Stimulated activated naive CD8-positive, alpha-beta T cell treated with anti-CD3 and anti-CD28 coated beads, Interleukin-15, amount 100 ng/mL, for 72 hours (primary cell): ENCODE measurements at regions not wholly inside any gene's neighbourhood (a gene's known extent, or its start where the extent isn't known, plus 50 kb on each side); places are given as distances from the start of the nearest gene placed in this dataset.
"Not testable (repeated sequence)": the region's sequence is repeated elsewhere in the genome, so short reads cannot be mapped to it uniquely, and the experiment has no call there.

ENCODE experiments used
- ATAC-seq: fragments of 150-1000 bp; cut with Tn5 transposase; 2 replicates; pipeline ENCODE4 v1.10.0; 2021; ENCODE audit warnings: mild to moderate bottlenecking, moderate library complexity
- DNase-seq, 2 donors: peaks; one replicate each; pipeline ENCODE4 v3.0.0; 2021 to 2022
- H3K27ac Mint-ChIP-seq, 2 donors: one replicate each; pipeline ENCODE4 v1.8.0; 2022; ENCODE audit warnings: mild to moderate bottlenecking in 2 of 2, mixed read lengths in 2 of 2, moderate library complexity in 2 of 2
- H3K27me3 Mint-ChIP-seq: one replicate; pipeline ENCODE4 v1.8.0; 2022; ENCODE audit warnings: mixed read lengths
- H3K4me1 Mint-ChIP-seq: one replicate; pipeline ENCODE4 v1.8.0; 2022; ENCODE audit warnings: mild to moderate bottlenecking, mixed read lengths
- H3K4me3 Mint-ChIP-seq, 2 donors: one replicate each; pipeline ENCODE4 v1.8.0; 2022; ENCODE audit warnings: mild to moderate bottlenecking in 2 of 2, mixed read lengths in 2 of 2, moderate library complexity in 1 of 2
- H3K9me3 Mint-ChIP-seq, 2 donors: one replicate each; pipeline ENCODE4 v1.8.0; 2022; ENCODE audit warnings: mixed read lengths in 2 of 2

DNA sequence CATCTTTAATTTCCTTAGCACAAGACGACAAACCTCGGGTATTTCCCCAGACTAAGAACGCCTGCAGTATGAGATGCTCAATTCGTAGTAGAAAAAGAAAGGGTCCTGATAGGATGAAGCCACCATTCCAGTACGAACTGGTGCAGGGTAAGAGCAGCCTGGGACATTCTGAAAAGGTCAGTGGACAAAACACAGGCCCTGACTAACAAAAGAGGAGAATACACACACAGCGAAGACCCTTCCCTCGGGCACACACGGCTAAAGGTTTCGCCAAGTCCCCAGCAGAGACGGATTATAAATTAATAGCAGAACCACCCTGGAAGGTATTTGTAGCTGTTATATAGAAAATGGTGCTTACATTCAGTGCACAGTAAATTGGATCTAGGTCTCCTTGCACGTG, 137.6 kb downstream of the SKIDA1 start:
- no peak for DNase-seq
- Mint-ChIP-seq H3K27me3 (no peaks in the 10 kb centered on the region), H3K4me3 (no peak overlapping the region), H3K4me1 (no peaks in the 10 kb centered on the region), H3K9me3 (no peaks in the 10 kb centered on the region), H3K27ac (no peak overlapping the region)
- no peak for ATAC-seq

DNA sequence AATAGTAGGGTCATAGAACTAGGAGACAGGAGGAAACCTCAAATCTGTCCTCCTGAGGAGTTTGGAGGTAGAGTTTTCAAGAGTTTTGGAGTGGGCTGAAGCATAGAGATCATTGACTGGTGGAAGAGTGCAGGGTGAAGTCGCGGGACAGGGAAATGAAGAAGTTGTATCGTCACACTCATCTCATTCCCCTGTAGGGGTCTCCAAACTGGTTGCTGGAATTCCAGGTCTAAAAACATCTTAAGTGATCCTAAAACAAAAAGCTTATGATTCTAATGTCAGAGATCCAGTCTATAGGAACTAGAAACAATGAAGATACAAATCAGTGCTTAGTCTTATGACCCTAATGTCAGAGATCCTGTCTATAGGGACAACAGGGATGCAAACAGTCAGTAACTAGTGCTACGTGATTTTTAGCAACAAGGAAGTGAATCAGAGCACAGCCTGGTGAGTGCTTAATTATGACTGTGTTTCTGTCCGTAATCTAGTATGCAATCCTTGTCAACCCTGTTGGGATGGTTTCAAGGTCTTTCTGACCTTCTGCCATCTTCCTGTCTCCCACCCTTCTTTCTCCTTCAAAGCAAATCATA, 139.4 kb downstream of the SKIDA1 start:
- ATAC-seq (no peak), DNase-seq (no peak)
- H3K9me3 Mint-ChIP-seq, result no peaks in the 10 kb centered on the region
- no peaks in the 10 kb centered on the region for H3K4me1 Mint-ChIP-seq
- no peak overlapping the region for H3K4me3 Mint-ChIP-seq
- no peak overlapping the region for H3K27ac Mint-ChIP-seq
- H3K27me3 Mint-ChIP-seq, result no peaks in the 10 kb centered on the region

DNA sequence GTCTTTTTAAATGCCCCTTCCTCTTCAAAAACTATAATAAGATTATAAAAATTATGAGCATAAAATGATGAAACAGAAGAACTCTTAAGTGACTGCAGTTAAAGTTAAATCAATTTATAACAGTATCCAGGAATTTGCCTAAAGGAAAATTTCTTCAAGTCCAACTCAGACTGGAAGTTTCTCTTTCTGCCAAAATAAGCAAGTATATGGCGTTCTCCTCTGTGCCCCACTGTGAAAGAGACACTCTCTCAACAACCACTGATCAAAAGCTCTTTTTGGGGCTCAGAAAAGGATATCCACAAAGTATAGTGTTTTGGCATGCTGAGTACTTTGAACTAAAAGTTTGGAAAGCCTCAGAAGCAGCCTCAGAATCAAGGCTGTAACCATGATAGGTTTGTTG, 139.9 kb downstream of the SKIDA1 start:
- no peaks in the 10 kb centered on the region for H3K4me1 Mint-ChIP-seq
- H3K27me3 Mint-ChIP-seq, result no peaks in the 10 kb centered on the region
- DNase-seq (no peak), ATAC-seq (no peak)
- no peak overlapping the region for H3K4me3 Mint-ChIP-seq
- no peak overlapping the region for H3K27ac Mint-ChIP-seq
- no peaks in the 10 kb centered on the region for H3K9me3 Mint-ChIP-seq

DNA sequence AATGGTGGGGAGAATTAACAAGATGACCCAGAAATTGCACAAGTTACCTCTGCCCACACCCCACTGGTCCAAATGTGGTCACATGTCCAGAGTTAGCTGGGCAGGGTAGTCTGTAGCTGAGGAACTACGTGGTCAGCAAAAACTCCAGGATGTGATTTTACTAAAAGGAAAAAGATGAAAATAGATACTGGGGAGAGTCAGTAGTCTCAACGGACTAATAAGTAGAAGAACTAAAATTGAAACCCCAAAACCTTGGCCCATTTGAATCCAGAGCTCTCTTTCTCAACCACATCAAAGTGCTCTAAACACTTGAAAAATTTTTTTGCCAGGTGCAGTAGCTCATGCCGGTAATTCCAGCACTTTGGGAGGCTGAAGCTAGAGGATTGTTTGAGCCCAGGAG, 146.3 kb downstream of the SKIDA1 start:
- H3K4me3 Mint-ChIP-seq, result no peak overlapping the region
- no peak for ATAC-seq
- H3K27ac Mint-ChIP-seq, result no peak overlapping the region
- H3K9me3 Mint-ChIP-seq, result no peaks in the 10 kb centered on the region
- no peaks in the 10 kb centered on the region for H3K27me3 Mint-ChIP-seq
- H3K4me1 Mint-ChIP-seq, result no peaks in the 10 kb centered on the region
- DNase-seq, result no peak

DNA sequence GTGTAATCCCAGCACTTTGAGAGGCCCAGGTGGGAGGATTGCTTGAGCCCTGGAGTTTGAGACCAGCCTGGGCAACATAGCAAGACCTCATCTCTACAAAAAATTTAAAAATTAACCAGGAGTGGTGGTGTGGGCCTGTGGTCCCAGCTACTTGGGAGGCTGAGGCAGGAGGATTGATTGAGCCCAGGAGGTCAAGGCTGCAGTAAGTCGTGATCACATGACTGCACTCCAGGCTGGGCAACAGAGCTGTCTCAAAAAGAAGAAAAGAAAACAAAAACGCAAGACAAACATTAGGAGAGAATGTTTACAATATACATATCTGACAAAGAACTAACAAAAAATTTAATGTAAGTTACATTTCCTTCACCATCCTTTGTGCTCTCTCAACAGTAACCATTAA, 150.2 kb downstream of the SKIDA1 start:
- not testable (repeated sequence) for DNase-seq, ATAC-seq, H3K4me3 Mint-ChIP-seq, H3K27ac Mint-ChIP-seq, H3K27me3 Mint-ChIP-seq, H3K9me3 Mint-ChIP-seq
- peaks cover 16% of the 10 kb centered on the region for H3K4me1 Mint-ChIP-seq

DNA sequence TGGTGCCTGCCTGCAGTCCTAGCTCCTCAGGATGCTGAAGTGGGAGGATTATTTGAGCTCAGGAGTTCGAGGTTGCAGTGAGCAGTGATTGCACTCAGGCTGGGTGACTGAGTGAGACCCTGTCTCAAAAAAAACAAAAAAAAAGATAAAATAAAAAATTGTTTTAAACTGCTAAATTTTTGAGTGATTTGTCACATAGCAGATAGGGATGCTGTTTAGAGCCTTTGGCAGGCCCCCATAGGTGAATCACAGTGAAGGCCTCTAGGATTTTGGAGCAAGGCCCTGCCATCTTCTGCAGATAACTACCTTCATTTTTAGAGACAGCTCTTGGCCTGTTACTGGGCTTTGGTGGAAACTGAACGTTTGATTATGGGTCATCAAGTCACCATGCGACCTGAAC, 151.6 kb downstream of the SKIDA1 start:
- ATAC-seq, H3K4me3 Mint-ChIP-seq, H3K27me3 Mint-ChIP-seq, DNase-seq, H3K9me3 Mint-ChIP-seq, H3K27ac Mint-ChIP-seq: not testable (repeated sequence)
- peaks cover 16% of the 10 kb centered on the region for H3K4me1 Mint-ChIP-seq

DNA sequence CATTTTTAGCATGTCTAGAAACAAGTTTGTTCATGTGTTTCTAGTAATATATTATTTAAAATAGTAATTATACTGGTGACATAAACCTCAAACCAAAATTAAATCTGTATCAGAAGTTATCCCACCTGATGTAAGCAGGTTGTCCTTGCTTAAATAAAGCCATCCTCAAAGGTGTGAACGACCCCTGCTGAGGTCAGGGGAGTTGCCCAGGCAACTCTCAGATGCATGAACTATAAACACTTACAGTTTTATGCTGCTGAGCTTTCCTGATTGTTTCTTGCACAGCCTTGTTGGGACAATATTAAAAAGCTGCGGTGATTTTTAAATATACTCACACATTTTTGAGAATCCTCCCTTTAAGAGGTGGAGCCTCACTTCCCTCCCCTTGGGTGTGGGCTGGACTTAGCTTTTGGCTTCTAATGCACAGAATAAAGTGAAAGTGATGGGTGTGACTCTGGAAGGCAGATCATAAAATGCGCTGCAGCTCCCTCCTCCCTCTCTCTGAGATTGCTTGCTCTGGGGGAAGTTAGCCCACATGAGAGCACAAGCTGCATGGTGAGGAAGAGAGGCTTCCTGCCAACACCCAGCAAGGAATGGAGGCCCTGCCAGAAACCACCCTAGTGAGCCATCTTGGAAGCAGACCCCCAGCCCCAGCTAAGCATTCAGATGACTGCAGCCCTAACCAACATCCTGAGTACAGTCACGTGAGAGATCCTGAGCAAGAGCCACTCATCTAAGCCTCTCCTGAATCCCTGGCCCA, 152.7 kb downstream of the SKIDA1 start:
- Mint-ChIP-seq H3K9me3 (no peaks in the 10 kb centered on the region), H3K27ac (peak overlapping the region; percentile 10 to 82), H3K27me3 (no peaks in the 10 kb centered on the region), H3K4me3 (peak overlapping the region; percentile 18 to 74), H3K4me1 (peaks cover 16% of the 10 kb centered on the region)
- DNase-seq (peak; percentile 19 to 30), ATAC-seq (peak; percentile 91)

DNA sequence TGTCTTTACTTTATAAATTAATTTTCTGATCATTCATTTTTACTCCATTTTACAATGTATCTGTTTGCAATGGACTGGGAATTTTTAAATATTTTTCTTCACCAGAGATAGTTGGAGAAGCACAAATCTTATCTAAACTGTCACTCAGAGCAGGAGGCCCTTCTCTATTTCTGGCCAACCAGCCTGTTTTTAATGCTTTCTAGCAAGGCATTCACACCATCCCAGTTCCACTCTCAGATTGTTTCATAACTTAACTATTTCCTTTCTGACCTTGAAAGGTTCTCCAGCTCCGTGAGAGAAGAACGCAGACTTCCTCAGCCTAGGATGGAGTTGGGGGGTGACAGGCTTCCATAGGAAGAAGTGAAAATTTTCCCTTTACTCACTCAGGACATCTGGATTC, 155.8 kb downstream of the SKIDA1 start:
- Mint-ChIP-seq H3K4me1 (peaks cover 16% of the 10 kb centered on the region), H3K27ac (no peak overlapping the region), H3K4me3 (no peak overlapping the region), H3K27me3 (no peaks in the 10 kb centered on the region), H3K9me3 (no peaks in the 10 kb centered on the region)
- ATAC-seq (no peak), DNase-seq (no peak)

DNA sequence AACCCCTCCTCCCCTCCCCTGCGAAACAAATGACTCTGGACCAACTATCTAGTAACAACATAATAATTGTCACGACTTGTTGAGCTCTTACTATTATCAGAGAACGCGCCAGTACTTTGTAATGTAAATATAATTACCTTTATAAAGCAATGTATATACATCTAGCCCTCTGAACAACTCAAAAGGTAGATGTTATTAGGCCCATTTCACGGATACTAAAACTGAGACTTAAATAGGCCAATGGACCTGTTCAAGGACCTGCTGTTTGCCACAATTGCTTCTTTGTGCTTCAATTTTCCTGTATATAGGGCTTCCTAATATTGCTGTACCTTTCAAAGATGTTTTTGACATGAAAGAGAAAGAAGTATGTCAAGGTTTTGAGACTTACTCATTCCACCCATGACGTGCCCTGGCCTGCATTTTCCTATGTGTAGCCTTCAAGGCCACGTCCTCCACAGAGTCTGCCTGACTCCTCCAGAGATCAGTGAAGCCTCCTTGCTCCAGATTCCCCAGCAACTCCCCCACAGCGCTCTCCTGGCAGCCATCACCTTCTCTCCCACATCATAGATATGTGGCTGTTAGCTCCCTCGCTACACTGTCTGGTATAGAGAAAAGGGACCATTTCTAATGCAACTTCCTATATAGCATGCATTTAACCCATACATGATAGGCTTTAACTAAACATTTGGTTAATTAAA, 156.6 kb downstream of the SKIDA1 start:
- H3K9me3 Mint-ChIP-seq, result no peaks in the 10 kb centered on the region
- no peak overlapping the region for H3K27ac Mint-ChIP-seq
- H3K4me3 Mint-ChIP-seq, result no peak overlapping the region
- no peak for DNase-seq
- no peaks in the 10 kb centered on the region for H3K27me3 Mint-ChIP-seq
- no peak for ATAC-seq
- H3K4me1 Mint-ChIP-seq, result peaks cover 16% of the 10 kb centered on the region

DNA sequence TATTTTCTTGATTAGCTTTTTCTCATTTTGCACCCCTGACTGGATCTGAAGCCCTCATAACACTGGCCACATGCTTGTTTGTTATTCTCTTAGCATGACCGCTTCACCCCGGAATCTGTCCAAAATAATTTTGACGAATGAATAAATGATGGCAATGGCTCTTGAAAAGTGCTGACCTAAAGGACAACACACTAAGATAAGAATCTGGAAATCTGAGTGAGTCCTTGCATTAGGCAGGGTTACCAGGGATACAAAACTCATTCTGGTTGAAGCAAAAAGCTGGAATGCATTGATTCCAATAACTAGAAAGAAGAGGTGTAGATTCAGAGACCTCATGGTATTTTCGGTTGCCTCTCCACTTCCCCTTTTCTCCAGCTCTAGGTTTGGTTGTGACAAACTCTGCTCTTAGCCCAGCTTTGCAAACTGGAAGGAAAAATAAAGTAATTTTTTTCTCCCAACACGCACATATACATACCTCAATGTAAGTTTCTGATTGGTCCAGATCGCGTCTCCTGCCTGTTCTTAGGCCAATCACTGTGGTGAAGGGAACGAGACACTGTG, 157.4 kb downstream of the SKIDA1 start:
- no peak for DNase-seq
- ATAC-seq, result no peak
- H3K4me3 Mint-ChIP-seq, result no peak overlapping the region
- peaks cover 12% of the 10 kb centered on the region for H3K4me1 Mint-ChIP-seq
- no peaks in the 10 kb centered on the region for H3K27me3 Mint-ChIP-seq
- H3K27ac Mint-ChIP-seq, result no peak overlapping the region
- no peaks in the 10 kb centered on the region for H3K9me3 Mint-ChIP-seq

DNA sequence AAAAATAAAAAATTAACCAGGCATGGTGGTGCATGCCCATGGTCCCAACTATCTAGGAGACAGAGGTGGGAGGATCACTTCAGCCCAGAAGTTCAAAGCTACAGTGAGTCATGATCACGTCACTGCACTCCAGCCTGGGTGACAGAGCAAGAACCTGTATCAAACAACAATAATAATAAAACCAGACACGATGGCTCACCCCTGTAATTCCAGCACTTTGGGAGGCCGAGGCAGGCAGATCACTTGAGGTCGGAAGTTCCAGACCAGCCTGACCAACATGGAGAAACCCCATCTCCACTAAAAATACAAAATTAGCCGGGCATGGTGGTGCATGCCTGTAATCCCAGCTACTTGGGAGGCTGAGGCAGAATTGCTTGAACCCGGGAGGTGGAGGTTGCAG, 159.4 kb downstream of the SKIDA1 start:
- not testable (repeated sequence) for H3K27me3 Mint-ChIP-seq, DNase-seq, ATAC-seq, H3K4me3 Mint-ChIP-seq, H3K4me1 Mint-ChIP-seq, H3K9me3 Mint-ChIP-seq, H3K27ac Mint-ChIP-seq

DNA sequence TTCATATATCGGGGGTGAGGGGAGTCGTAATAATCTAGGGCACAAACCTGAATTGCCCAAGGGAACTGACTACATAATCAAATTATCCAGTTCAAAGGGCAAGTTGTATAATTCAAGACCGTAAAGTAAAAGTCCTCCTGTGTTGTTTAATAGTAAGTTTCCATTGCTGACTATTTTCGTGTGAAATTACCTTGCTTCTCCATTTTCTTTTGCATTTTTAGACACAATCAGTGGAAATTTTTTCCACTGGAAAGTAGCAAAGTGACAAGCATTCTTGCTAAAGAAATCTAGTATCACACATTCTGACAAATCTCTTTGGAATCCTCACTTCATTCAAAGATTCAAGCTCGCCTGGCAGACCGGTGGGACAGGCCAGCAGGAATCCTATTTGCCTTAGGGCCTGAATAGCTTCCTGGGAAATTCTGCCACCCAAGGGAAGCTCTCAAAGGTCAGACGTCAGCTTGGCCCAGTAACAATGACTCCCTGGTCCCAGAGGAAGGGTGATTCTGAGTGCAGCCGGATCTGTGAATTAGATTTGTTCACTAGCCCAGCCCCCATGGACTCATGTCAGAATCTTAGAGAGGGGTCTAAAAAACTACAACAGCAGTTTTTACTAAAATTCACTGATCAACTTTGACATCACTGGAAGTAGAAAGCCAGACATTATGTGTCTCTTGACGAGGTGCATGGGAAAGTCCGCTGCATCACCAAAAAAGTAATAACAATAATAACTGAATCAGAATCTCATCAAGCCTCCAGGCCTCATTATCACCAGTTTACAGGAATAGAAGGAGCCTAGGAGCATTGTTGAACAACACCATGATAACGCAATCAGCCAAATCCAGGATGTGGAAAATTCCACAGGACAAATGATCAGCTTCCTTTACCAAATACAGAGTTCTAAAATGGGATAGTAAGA, 161.0 kb downstream of the SKIDA1 start:
- Mint-ChIP-seq H3K27me3 (no peaks in the 10 kb centered on the region), H3K4me3 (no peak overlapping the region), H3K27ac (no peak overlapping the region), H3K4me1 (no peaks in the 10 kb centered on the region), H3K9me3 (no peaks in the 10 kb centered on the region)
- no peak for DNase-seq
- no peak for ATAC-seq

DNA sequence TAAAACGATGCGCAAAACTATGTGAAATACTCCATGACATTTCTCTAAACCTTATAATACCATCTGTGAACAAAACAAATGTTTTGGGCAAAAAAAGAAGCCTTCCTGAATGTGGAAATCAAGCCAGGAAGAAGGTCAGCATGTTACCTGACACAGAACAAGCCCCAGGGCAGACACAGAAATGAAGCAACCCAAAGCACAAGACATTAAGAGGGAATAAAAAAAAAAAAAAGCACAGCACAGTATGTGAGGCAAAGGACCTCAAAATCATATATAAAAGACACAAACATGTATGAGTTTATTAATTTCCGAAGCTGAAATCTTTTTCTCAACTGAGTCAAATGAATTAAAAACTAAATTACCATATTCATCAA, 161.8 kb downstream of the SKIDA1 start:
- no peaks in the 10 kb centered on the region for H3K4me1 Mint-ChIP-seq
- H3K4me3 Mint-ChIP-seq, result no peak overlapping the region
- H3K9me3 Mint-ChIP-seq, result no peaks in the 10 kb centered on the region
- DNase-seq, result no peak
- no peaks in the 10 kb centered on the region for H3K27me3 Mint-ChIP-seq
- H3K27ac Mint-ChIP-seq, result no peak overlapping the region
- no peak for ATAC-seq

DNA sequence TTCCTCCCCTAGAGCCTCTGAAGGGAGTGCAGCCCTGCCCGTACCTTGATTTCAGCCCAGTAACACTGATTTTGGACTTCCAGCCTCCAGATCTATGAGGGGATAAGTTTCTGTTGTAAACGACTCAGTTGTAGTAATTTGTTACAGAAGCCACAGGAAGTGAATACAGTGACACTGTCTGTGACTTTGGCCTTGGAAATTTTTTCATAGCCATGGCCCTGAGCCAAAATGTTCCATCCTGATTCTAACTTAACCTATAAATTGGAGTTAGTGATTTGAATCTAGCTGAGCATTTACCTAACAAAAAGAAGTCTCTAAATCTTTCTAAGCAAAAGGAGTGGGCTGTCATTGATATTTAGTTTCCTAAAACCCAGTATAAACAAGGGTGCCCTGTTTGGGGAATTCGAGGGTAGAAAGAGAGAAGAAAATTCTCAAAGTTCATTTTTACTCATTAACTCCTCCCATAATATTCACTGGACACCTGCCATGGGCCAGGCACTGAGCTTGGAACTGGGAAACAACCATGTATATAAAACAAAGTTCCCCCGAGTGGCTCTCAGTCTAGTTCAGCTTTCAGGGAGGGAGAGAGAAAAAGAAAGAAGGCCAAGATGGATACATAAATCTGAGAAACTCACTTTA, 162.3 kb downstream of the SKIDA1 start:
- Mint-ChIP-seq H3K4me3 (no peak overlapping the region), H3K27me3 (no peaks in the 10 kb centered on the region)

DNA sequence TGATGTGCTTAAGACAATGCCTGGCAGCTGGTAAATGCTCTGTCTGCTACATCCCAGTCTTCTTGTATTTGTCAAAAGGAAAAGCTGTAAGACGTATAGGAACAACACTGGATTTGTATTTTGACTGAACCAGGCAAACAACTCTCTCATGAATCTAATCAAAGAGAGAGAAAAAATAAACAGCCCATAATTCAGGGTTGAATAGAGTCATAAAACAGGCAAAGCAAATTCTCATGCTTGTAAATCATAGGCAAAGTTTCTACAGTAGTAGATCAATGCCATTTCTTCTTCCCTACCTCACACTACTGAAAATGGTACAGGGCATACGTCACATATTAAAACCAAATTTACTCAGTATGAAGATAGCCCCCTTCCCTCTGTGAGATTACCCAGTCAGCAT, 166.3 kb downstream of the SKIDA1 start:
- Mint-ChIP-seq H3K9me3 (no peaks in the 10 kb centered on the region), H3K27ac (no peak overlapping the region), H3K27me3 (no peaks in the 10 kb centered on the region), H3K4me1 (no peaks in the 10 kb centered on the region), H3K4me3 (no peak overlapping the region)
- DNase-seq (no peak), ATAC-seq (no peak)

More for the DNA sequence above, 162.3 kb downstream of the SKIDA1 start:
- H3K27ac Mint-ChIP-seq, result no peak overlapping the region
- no peak for DNase-seq
- ATAC-seq, result no peak
- no peaks in the 10 kb centered on the region for H3K9me3 Mint-ChIP-seq
- H3K4me1 Mint-ChIP-seq, result no peaks in the 10 kb centered on the region
